ENCODE measurements at regions not wholly inside any gene's neighbourhood (a gene's known extent, or its start where the extent isn't known, plus 50 kb on each side); places are given as distances from the start of the nearest gene placed in this dataset.

DNA sequence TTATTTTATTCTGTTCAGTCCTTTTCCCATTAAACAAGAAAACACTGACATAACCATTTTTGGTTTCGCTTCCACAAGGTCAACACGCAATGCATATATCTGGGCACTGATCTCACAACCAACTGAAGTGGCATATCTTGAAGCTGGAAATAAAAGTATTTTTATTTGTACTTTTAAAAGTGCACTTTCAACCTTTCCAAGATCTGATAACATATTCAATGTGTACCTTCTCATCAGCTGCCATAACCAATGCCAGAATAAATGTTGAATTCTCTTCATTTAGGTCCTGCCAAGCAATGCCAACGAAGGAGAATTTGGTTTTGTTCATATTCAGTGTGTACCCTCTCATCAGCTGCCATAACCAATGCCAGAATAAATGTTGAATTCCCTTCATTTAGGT is 148.9 kb upstream of the CEP126 start:
- Mint-ChIP-seq H3K27me3 (ENCODE audit: insufficient read depth, unreplicated experiment) (no peaks in the 10 kb centered on the region), H3K36me3 (ENCODE audit: insufficient read depth, unreplicated experiment) (no peaks in the 10 kb centered on the region), H3K4me3 (ENCODE audit: unreplicated experiment) (no peak overlapping the region), H3K27ac (ENCODE audit: unreplicated experiment) (no peak overlapping the region), H3K4me1 (ENCODE audit: low read depth, unreplicated experiment) (no peaks in the 10 kb centered on the region), H3K9me3 (ENCODE audit: unreplicated experiment) (peaks cover 12% of the 10 kb centered on the region)
- no peak overlapping the region for H3K4me3 ChIP-seq (ENCODE audit: low read depth, low read length)
- H3K27me3 ChIP-seq (replicated peaks; ENCODE audit: control insufficient read depth, insufficient read depth, low read length): no peaks in the 10 kb centered on the region
- H3K9me3 ChIP-seq: no peaks in the 10 kb centered on the region; the same call in 1 of the 2 replicates
- ChIA-PET POLR2A (no interaction called here), CTCF (no interaction called here)
- BruUV-seq (replicated peaks): no TSS peak
- H3K36me3 ChIP-seq (ENCODE audit: control insufficient read depth, insufficient read depth, low read length): no peaks in the 10 kb centered on the region
- DNase-seq: no peak
- intact Hi-C loops (cut with micrococcal nuclease; ENCODE audit: unreplicated experiment): no loop called here
- H3K4me1 ChIP-seq: no peaks in the 10 kb centered on the region
- TF ChIP-seq, protein P1, sequence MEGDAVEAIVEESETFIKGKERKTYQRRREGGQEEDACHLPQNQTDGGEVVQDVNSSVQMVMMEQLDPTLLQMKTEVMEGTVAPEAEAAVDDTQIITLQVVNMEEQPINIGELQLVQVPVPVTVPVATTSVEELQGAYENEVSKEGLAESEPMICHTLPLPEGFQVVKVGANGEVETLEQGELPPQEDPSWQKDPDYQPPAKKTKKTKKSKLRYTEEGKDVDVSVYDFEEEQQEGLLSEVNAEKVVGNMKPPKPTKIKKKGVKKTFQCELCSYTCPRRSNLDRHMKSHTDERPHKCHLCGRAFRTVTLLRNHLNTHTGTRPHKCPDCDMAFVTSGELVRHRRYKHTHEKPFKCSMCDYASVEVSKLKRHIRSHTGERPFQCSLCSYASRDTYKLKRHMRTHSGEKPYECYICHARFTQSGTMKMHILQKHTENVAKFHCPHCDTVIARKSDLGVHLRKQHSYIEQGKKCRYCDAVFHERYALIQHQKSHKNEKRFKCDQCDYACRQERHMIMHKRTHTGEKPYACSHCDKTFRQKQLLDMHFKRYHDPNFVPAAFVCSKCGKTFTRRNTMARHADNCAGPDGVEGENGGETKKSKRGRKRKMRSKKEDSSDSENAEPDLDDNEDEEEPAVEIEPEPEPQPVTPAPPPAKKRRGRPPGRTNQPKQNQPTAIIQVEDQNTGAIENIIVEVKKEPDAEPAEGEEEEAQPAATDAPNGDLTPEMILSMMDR (IDR thresholded peaks at IDR 0.05; ENCODE audit: insufficient read depth in 1 of 2, low read depth in 1 of 2, low read length in 1 of 2, severe bottlenecking in 1 of 2, unreplicated experiment in 1 of 2): no peak

DNA sequence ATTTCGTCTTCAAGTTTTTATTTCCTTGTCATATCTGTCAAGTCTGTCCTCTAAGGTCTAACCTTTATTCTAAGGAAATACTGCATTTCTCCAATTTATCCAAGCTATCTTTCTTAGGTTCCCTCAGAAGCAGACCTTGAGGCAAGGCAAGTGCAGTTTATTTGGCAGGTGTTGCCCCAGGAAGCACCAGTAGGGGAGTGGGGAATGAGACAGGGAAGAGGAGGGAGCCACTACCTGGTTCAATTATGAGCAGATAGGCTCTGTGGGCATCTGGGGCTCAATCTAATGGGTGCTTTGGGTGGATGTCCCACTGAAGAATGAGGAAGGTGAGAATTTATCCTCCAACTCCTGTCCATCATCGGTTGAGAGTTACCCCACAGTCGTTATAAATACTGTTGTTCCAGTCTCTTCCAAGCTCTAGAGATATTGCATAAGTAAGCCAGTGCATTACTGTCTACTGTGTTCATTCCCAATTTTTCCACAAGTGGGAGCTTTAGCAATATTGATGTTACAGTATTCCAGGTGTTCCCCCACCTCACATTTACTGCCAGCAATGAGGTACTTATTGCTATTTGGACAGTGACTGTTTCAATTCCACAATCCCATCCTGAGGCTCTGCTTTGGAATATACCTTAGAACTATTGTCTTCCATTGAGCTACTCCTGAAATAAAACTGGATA is 154.9 kb upstream of the CEP126 start:
- BruUV-seq (replicated peaks): no TSS peak
- Histone ChIP-seq H3K9me3 (no peaks in the 10 kb centered on the region), H3K4me1 (no peaks in the 10 kb centered on the region), H3K36me3 (ENCODE audit: control insufficient read depth, insufficient read depth, low read length) (no peaks in the 10 kb centered on the region), H3K27me3 (replicated peaks; ENCODE audit: control insufficient read depth, insufficient read depth, low read length) (no peaks in the 10 kb centered on the region), H3K4me3 (ENCODE audit: low read depth, low read length) (no peak overlapping the region)
- no peaks in the 10 kb centered on the region for H3K4me1 Mint-ChIP-seq (ENCODE audit: low read depth, unreplicated experiment)
- TF ChIP-seq, protein P1 (IDR thresholded peaks at IDR 0.05; ENCODE audit: insufficient read depth in 1 of 2, low read depth in 1 of 2, low read length in 1 of 2, severe bottlenecking in 1 of 2, unreplicated experiment in 1 of 2): peak; percentile 51 to 76
- ChIA-PET CTCF (interaction anchor here (0.5 to 1.6 kb wide), 11 partner anchors 10 to 519 kb away, joined by 3 to 15 read pairs (median 3); partner anchors contain the start of gene CEP126), POLR2A (no interaction called here)
- H3K27ac Mint-ChIP-seq (ENCODE audit: unreplicated experiment): no peak overlapping the region
- H3K9me3 Mint-ChIP-seq (ENCODE audit: unreplicated experiment): no peaks in the 10 kb centered on the region
- no peak overlapping the region for H3K4me3 Mint-ChIP-seq (ENCODE audit: unreplicated experiment)
- intact Hi-C loops (cut with micrococcal nuclease; ENCODE audit: unreplicated experiment): loop anchor here (1.0 kb wide), 5 partner anchors 88 to 303 kb away; no protein-coding TSS in a partner anchor
- DNase-seq: peak in 1 of 2 experiments; percentile 64
- no peaks in the 10 kb centered on the region for H3K27me3 Mint-ChIP-seq (ENCODE audit: insufficient read depth, unreplicated experiment)
- no peaks in the 10 kb centered on the region for H3K36me3 Mint-ChIP-seq (ENCODE audit: insufficient read depth, unreplicated experiment)

DNA sequence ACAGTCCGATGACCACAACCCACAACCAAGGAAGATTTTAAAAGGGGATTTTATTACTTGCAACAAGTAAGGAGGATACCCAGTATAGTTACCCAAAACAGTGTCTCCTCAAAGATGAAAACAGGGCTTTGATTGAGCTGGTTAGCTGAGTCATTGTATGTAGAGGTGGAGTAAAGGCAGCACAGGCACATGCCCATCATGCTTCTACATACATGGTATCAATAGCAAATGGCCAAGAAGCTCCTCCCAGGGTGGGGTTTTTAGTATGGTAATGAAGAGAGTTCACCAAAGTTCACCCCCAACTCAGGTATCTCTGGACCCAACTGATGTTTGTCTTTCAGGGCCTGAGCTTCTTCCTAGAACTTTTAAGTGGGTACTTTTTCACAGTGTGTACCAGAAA is 157.1 kb upstream of the CEP126 start:
- H3K36me3 ChIP-seq (ENCODE audit: control insufficient read depth, insufficient read depth, low read length): no peaks in the 10 kb centered on the region
- H3K27me3 Mint-ChIP-seq (ENCODE audit: insufficient read depth, unreplicated experiment): no peaks in the 10 kb centered on the region
- no peaks in the 10 kb centered on the region for H3K36me3 Mint-ChIP-seq (ENCODE audit: insufficient read depth, unreplicated experiment)
- no TSS peak for BruUV-seq (replicated peaks)
- no peaks in the 10 kb centered on the region for H3K4me1 Mint-ChIP-seq (ENCODE audit: low read depth, unreplicated experiment)
- H3K9me3 Mint-ChIP-seq (ENCODE audit: unreplicated experiment): no peaks in the 10 kb centered on the region
- H3K27ac Mint-ChIP-seq (ENCODE audit: unreplicated experiment): no peak overlapping the region
- H3K4me3 ChIP-seq (ENCODE audit: low read depth, low read length): no peak overlapping the region
- ChIA-PET POLR2A (no interaction called here), CTCF (no interaction called here)
- intact Hi-C loops (cut with micrococcal nuclease; ENCODE audit: unreplicated experiment): no loop called here
- H3K4me1 ChIP-seq: no peaks in the 10 kb centered on the region
- DNase-seq: no peak
- no peaks in the 10 kb centered on the region for H3K27me3 ChIP-seq (replicated peaks; ENCODE audit: control insufficient read depth, insufficient read depth, low read length)
- H3K9me3 ChIP-seq: no peaks in the 10 kb centered on the region
- H3K4me3 Mint-ChIP-seq (ENCODE audit: unreplicated experiment): no peak overlapping the region
- TF ChIP-seq, protein P1 (IDR thresholded peaks at IDR 0.05; ENCODE audit: insufficient read depth in 1 of 2, low read depth in 1 of 2, low read length in 1 of 2, severe bottlenecking in 1 of 2, unreplicated experiment in 1 of 2): no peak

All from Caco-2 (cell line).